Osteocyte (in vitro differentiated cells): ENCODE measurements at regions not wholly inside any gene's neighbourhood (a gene's known extent, or its start where the extent isn't known, plus 50 kb on each side); places are given as distances from the start of the nearest gene placed in this dataset.

ENCODE experiments used
- DNase-seq: peaks from one replicate; pipeline ENCODE4 v3.0.0; 2021; ENCODE audit warnings: mixed read lengths; ENCODE audit not compliant: unreplicated experiment; ENCODE audit errors: extremely low spot score
- H3K27ac Mint-ChIP-seq: one replicate; pipeline ENCODE4 v1.8.0; 2021; ENCODE audit warnings: mild to moderate bottlenecking, mixed read lengths; ENCODE audit not compliant: unreplicated experiment
- H3K27me3 Mint-ChIP-seq: one replicate; pipeline ENCODE4 v1.8.0; 2021; ENCODE audit warnings: mixed read lengths; ENCODE audit not compliant: unreplicated experiment
- H3K36me3 Mint-ChIP-seq: one replicate; pipeline ENCODE4 v1.8.0; 2021; ENCODE audit warnings: mixed read lengths; ENCODE audit not compliant: unreplicated experiment
- H3K4me1 Mint-ChIP-seq: one replicate; pipeline ENCODE4 v1.8.0; 2021; ENCODE audit warnings: mixed read lengths; ENCODE audit not compliant: unreplicated experiment
- H3K4me3 Mint-ChIP-seq: one replicate; pipeline ENCODE4 v1.8.0; 2021; ENCODE audit warnings: mild to moderate bottlenecking, moderate library complexity, mixed read lengths; ENCODE audit not compliant: unreplicated experiment
- H3K9me3 Mint-ChIP-seq: one replicate; pipeline ENCODE4 v1.8.0; 2021; ENCODE audit warnings: mixed read lengths; ENCODE audit not compliant: unreplicated experiment
- TF ChIP-seq, protein P1 (sequence below): fragments of 200-600 bp; sonication (generic); IDR thresholded peaks from 2 replicates; pipeline ENCODE4 v1.5.0; 2021; ENCODE audit warnings: antibody characterized with exemption, mild to moderate bottlenecking, moderate library complexity

DNA sequence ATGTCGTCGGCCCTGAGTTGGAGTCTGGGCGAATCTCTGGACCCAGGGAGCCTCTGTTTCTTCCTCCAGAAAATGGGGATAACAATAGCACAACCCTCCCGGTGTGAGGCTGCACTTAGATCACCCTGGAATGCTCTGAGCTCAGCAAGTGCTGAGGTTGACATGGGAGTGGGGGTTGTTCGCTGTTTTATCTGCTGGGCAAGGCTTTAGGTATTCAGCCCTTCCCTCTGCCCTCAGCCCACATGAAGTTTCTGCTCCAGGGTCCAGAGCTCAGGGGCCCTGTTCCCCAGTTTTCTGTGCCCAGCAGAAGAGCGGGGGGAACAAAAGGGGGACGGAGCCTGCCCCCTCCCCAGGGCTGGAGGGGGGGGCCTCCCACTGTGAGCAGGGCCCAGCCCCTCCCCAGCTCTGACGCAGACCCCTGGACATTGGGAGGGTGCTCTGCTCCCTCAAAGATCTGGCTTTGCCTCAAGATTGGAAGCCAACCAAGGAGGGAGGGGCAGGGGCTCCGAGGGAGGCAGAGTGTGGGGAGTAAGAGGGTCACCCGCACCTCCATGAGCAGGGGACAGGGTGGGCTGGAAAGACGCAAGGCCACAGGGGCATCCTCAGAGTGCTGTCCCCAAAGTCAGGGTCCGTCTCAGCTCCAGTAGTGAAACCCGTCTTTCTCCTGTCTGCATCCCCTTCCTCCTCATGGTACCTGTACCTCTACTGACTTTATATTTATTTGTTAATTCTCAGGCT, 215.6 kb downstream of the C9orf50 start:
- no peak overlapping the region for H3K27ac Mint-ChIP-seq
- H3K36me3 Mint-ChIP-seq: no peaks in the 10 kb centered on the region
- peaks cover 10% of the 10 kb centered on the region for H3K4me1 Mint-ChIP-seq
- H3K4me3 Mint-ChIP-seq: no peak overlapping the region
- H3K9me3 Mint-ChIP-seq: no peaks in the 10 kb centered on the region
- DNase-seq: no peak
- TF ChIP-seq, protein P1, sequence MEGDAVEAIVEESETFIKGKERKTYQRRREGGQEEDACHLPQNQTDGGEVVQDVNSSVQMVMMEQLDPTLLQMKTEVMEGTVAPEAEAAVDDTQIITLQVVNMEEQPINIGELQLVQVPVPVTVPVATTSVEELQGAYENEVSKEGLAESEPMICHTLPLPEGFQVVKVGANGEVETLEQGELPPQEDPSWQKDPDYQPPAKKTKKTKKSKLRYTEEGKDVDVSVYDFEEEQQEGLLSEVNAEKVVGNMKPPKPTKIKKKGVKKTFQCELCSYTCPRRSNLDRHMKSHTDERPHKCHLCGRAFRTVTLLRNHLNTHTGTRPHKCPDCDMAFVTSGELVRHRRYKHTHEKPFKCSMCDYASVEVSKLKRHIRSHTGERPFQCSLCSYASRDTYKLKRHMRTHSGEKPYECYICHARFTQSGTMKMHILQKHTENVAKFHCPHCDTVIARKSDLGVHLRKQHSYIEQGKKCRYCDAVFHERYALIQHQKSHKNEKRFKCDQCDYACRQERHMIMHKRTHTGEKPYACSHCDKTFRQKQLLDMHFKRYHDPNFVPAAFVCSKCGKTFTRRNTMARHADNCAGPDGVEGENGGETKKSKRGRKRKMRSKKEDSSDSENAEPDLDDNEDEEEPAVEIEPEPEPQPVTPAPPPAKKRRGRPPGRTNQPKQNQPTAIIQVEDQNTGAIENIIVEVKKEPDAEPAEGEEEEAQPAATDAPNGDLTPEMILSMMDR: no peak
- H3K27me3 Mint-ChIP-seq: no peaks in the 10 kb centered on the region

DNA sequence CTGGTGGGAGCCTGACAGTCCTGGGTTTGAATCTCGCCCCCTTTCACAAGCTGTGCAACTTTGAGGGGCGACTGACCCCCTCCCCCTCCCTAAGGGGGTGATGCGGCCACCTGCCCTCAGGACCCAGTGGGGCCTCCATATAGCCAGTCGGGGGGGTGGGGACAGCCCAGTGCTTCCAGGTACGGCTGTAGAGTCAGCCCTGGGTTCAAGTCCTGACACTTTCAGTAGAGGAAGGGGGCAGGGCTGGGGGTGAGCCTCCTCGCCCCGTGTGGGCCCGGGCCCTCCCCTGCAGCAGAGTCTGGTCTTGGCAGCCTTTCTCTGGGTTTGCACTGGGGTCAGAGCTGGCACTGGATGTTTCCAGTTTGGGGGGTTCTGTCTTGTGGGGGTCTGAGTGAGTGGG, 216.3 kb downstream of the C9orf50 start:
- no peak overlapping the region for H3K4me3 Mint-ChIP-seq
- H3K4me1 Mint-ChIP-seq: peaks cover 10% of the 10 kb centered on the region
- no peaks in the 10 kb centered on the region for H3K36me3 Mint-ChIP-seq
- H3K27me3 Mint-ChIP-seq: no peaks in the 10 kb centered on the region
- TF ChIP-seq, protein P1: no peak
- no peak overlapping the region for H3K27ac Mint-ChIP-seq
- DNase-seq: no peak
- H3K9me3 Mint-ChIP-seq: no peaks in the 10 kb centered on the region

DNA sequence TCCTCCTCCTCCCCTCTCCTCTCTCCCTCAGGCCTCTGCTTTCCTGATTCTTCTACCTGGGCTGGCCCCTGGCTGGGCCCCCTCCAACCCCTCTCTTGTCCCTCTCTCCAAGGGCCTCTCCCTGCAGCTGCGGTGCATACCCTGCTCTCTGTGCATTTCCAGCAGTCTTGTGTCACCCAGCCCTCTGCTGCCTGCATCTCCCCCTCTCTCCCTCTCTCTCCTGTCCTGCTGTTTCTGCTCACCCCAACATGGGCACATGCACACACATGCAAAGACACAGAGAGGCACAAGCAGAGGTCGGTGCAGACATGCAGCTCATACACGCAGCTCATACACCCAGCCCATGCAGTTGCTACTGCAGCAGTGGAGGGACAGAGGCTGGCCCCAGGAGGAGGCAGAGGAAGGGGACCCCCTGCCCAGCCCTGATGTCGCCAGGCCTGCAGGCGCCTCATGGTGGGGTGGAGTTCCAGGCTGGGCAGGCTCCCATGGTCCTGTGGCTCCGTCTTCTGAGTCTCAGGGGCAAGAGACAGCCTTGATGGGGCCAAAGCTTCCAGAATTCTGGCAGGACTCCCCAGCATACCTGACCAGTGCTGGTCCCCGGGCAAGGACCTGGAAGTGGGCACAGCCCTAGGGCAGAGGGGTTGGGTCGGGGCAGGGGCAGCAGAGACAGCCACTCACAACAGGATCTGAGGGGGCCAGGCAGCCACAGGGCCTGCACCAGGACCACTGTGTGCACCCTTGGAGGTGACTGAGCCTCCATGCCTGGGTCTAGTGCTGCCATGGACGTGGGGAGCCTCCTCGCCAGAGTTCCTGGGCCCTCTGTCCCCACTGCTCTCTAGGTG, 216.9 kb downstream of the C9orf50 start:
- H3K4me1 Mint-ChIP-seq: peaks cover 10% of the 10 kb centered on the region
- no peak overlapping the region for H3K27ac Mint-ChIP-seq
- H3K9me3 Mint-ChIP-seq: no peaks in the 10 kb centered on the region
- TF ChIP-seq, protein P1: no peak
- no peaks in the 10 kb centered on the region for H3K27me3 Mint-ChIP-seq
- no peaks in the 10 kb centered on the region for H3K36me3 Mint-ChIP-seq
- H3K4me3 Mint-ChIP-seq: no peak overlapping the region
- DNase-seq: no peak

GRCh38 chr9:129402931-129403778, 217.7 kb downstream of the C9orf50 start:
- H3K9me3 Mint-ChIP-seq: no peaks in the 10 kb centered on the region
- no peak for DNase-seq
- H3K36me3 Mint-ChIP-seq: no peaks in the 10 kb centered on the region
- TF ChIP-seq, protein P1: no peak
- peaks cover 10% of the 10 kb centered on the region for H3K4me1 Mint-ChIP-seq
- H3K4me3 Mint-ChIP-seq: no peak overlapping the region
- no peak overlapping the region for H3K27ac Mint-ChIP-seq
- no peaks in the 10 kb centered on the region for H3K27me3 Mint-ChIP-seq
